ENCODE measurements at regions not wholly inside any gene's neighbourhood (a gene's known extent, or its start where the extent isn't known, plus 50 kb on each side); places are given as distances from the start of the nearest gene placed in this dataset.
A peak's percentile ranks its signal among the peaks of the same experiment; 100 is the strongest.

- H3K27me3 ChIP-seq = no peaks in the 10 kb centered on the region
- H3K36me3 ChIP-seq (replicated peaks in 1 of 2; ENCODE audit: insufficient read depth in 1 of 2, low read depth in 2 of 2) = no peaks in the 10 kb centered on the region
- no peak overlapping the region for H3K27ac ChIP-seq
- H3K4me1 ChIP-seq = peaks cover 24% of the 10 kb centered on the region
- no peaks in the 10 kb centered on the region for H3K9me3 ChIP-seq
- no peak overlapping the region for H3K4me3 ChIP-seq
- WGBS, 2 donors = 85 to 88% methylated on average over 2 of the region's 2 CpGs
- intact Hi-C loops (cut with DNase I) = no loop called here
- ATAC-seq (no peak), DNase-seq (no peak)
- TF ChIP-seq, protein P1, sequence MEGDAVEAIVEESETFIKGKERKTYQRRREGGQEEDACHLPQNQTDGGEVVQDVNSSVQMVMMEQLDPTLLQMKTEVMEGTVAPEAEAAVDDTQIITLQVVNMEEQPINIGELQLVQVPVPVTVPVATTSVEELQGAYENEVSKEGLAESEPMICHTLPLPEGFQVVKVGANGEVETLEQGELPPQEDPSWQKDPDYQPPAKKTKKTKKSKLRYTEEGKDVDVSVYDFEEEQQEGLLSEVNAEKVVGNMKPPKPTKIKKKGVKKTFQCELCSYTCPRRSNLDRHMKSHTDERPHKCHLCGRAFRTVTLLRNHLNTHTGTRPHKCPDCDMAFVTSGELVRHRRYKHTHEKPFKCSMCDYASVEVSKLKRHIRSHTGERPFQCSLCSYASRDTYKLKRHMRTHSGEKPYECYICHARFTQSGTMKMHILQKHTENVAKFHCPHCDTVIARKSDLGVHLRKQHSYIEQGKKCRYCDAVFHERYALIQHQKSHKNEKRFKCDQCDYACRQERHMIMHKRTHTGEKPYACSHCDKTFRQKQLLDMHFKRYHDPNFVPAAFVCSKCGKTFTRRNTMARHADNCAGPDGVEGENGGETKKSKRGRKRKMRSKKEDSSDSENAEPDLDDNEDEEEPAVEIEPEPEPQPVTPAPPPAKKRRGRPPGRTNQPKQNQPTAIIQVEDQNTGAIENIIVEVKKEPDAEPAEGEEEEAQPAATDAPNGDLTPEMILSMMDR (IDR thresholded peaks at IDR 0.05) = no peak
- TF ChIP-seq POLR2A (IDR thresholded peaks at IDR 0.05) = no peak
Measured at GRCh38 chr9:106724566-106724965, 138.4 kb upstream of the ZNF462 start.

DNA sequence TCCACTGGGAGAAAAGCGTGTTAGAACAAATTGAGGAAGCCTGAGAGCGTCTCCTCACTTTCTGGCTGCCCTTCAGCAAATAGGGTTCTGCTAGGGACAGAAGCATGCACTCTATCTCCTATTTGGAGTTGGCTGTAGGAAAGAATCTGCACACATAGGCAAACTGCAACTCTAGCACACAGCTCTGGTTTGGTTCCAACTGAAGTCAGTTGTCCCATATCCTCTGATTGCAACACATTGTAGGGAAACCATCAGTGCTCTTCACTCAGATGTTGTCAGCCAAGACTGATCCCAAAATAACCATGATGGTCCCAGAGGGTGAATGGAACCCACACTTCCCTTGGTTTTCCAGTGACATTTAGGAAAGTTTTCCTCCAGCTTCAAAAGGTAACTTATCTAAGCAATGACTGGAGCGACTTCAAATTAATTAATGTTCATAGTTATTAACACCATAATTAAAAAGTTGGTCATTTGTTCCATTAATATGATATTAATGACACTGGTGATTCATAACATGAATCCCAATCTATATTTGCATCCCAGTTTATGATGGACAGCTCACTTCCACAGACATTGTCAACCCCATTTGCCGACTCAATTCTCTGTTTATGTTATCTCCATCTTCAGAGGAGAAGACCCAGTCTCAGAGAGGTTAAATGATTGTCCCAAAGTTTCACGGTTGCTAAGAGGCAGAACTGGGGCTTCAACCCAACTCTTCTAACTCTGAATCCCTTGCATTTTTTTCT, 136.7 kb upstream of the ZNF462 start:
- Histone ChIP-seq H3K9me3 (no peaks in the 10 kb centered on the region), H3K4me1 (peaks cover 24% of the 10 kb centered on the region), H3K27ac (no peak overlapping the region), H3K36me3 (replicated peaks in 1 of 2; ENCODE audit: insufficient read depth in 1 of 2, low read depth in 2 of 2) (no peaks in the 10 kb centered on the region), H3K4me3 (no peak overlapping the region), H3K27me3 (no peaks in the 10 kb centered on the region)
- TF ChIP-seq, protein P1 (IDR thresholded peaks at IDR 0.05) = no peak
- no peak for TF ChIP-seq POLR2A (IDR thresholded peaks at IDR 0.05)
- DNase-seq (no peak), ATAC-seq (peak; percentile 12)
- 83 to 89% methylated on average over 5 of the region's 5 CpGs for WGBS, 2 donors
- intact Hi-C loops (cut with DNase I) = no loop called here

GRCh38 chr9:106727969-106728368, 135.0 kb upstream of the ZNF462 start:
- no peaks in the 10 kb centered on the region for H3K36me3 ChIP-seq (replicated peaks in 1 of 2; ENCODE audit: insufficient read depth in 1 of 2, low read depth in 2 of 2)

DNA sequence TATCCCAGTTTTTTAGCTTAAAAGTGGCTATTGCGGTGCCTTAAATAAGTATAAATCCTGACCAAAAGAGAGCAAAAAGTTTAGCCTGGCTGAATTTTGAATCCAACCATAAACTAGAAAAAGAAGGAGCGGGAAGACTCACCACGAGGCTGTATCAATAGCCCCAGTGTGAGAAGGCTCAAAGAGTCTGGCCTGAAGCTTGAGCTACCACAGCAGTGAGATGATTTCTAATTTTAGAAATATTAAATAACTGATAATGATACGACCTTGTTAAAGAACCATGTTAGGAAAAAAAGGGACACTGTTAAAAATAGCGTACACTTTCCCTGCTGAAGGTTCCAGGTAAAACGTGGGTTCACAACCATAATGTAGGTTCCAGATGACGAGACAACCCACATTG, 134.1 kb upstream of the ZNF462 start:
- 54 to 56% methylated on average over 7 of the region's 7 CpGs for WGBS, 2 donors
- Histone ChIP-seq H3K27ac (no peak overlapping the region), H3K27me3 (no peaks in the 10 kb centered on the region), H3K36me3 (replicated peaks in 1 of 2; ENCODE audit: insufficient read depth in 1 of 2, low read depth in 2 of 2) (no peaks in the 10 kb centered on the region), H3K4me1 (peaks cover 40% of the 10 kb centered on the region), H3K9me3 (no peaks in the 10 kb centered on the region), H3K4me3 (no peak overlapping the region)
- no peak for DNase-seq
- intact Hi-C loops (cut with DNase I) = no loop called here
- TF ChIP-seq POLR2A (IDR thresholded peaks at IDR 0.05) = no peak
- TF ChIP-seq, protein P1 (IDR thresholded peaks at IDR 0.05) = no peak
- ATAC-seq = no peak

More at GRCh38 chr9:106727969-106728368, 135.0 kb upstream of the ZNF462 start:
- peak; percentile 16 to 49 (median 24) for DNase-seq
- H3K27ac ChIP-seq = no peak overlapping the region
- H3K4me3 ChIP-seq = no peak overlapping the region
- intact Hi-C loops (cut with DNase I) = no loop called here
- ATAC-seq = peak; percentile 72
- peaks cover 31% of the 10 kb centered on the region for H3K4me1 ChIP-seq
- no peak for TF ChIP-seq POLR2A (IDR thresholded peaks at IDR 0.05)
- TF ChIP-seq, protein P1 (IDR thresholded peaks at IDR 0.05) = no peak
- no peaks in the 10 kb centered on the region for H3K9me3 ChIP-seq
- 17 to 36% methylated on average over 3 of the region's 3 CpGs for WGBS, 2 donors
- no peaks in the 10 kb centered on the region for H3K27me3 ChIP-seq

- H3K27ac ChIP-seq = no peak overlapping the region
- no peaks in the 10 kb centered on the region for H3K27me3 ChIP-seq
- DNase-seq = no peak
- 42 to 50% methylated on average over 1 of the region's 1 CpG for WGBS, 2 donors
- H3K36me3 ChIP-seq (replicated peaks in 1 of 2; ENCODE audit: insufficient read depth in 1 of 2, low read depth in 2 of 2) = no peaks in the 10 kb centered on the region
- TF ChIP-seq, protein P1 (IDR thresholded peaks at IDR 0.05) = no peak
- TF ChIP-seq POLR2A (IDR thresholded peaks at IDR 0.05) = no peak
- peaks cover 50% of the 10 kb centered on the region for H3K4me1 ChIP-seq
- ATAC-seq = no peak
- intact Hi-C loops (cut with DNase I) = no loop called here
- H3K9me3 ChIP-seq = no peaks in the 10 kb centered on the region
- H3K4me3 ChIP-seq = no peak overlapping the region
Measured at GRCh38 chr9:106731910-106732309, 131.1 kb upstream of the ZNF462 start.
